ENCODE measurements at regions not wholly inside any gene's neighbourhood (a gene's known extent, or its start where the extent isn't known, plus 50 kb on each side); places are given as distances from the start of the nearest gene placed in this dataset.

- BruUV-seq (replicated peaks), result no TSS peak
- Histone ChIP-seq H3K9me2 (ENCODE audit: insufficient read depth) (no peaks in the 10 kb centered on the region), H3K36me3 (ENCODE audit: control insufficient read depth in 1 of 2, insufficient read depth in 2 of 2, low read length in 2 of 2) (no peaks in the 10 kb centered on the region), H3K4me3 (replicated peaks in 1 of 2; ENCODE audit: low read depth in 1 of 2, low read length in 2 of 2) (no peak overlapping the region), H3K27ac (ENCODE audit: low read depth, low read length) (no peak overlapping the region), H3K9ac (ENCODE audit: low read length) (no peak overlapping the region), H3K27me3 (ENCODE audit: insufficient read depth, low read length) (peaks cover 51% of the 10 kb centered on the region; the same call in 1 of the 2 replicates), H3K9me3 (ENCODE audit: control insufficient read depth in 1 of 2, insufficient read depth in 1 of 2, low read depth in 1 of 2, low read length in 2 of 2) (no peaks in the 10 kb centered on the region), H3K79me2 (ENCODE audit: insufficient read depth, low read length) (no peaks in the 10 kb centered on the region), H4K20me1 (ENCODE audit: insufficient read depth) (no peaks in the 10 kb centered on the region), H2AFZ (ENCODE audit: low read depth, low read length, poor library complexity, severe bottlenecking) (no peak overlapping the region), H3K4me2 (ENCODE audit: low read length) (no peak overlapping the region), H3K4me1 (ENCODE audit: control insufficient read depth in 1 of 2, insufficient read depth in 2 of 2, low read length in 2 of 2) (no peaks in the 10 kb centered on the region)
- TF ChIP-seq TCF7L2 (IDR thresholded peaks at IDR 0.05; ENCODE audit: borderline replicate concordance, extremely low read depth, insufficient read depth, insufficient read length) (no peak), EGR1 (IDR thresholded peaks at IDR 0.05; ENCODE audit: low read depth) (no peak), RAD21 (IDR thresholded peaks at IDR 0.05; ENCODE audit: low read depth) (no peak), ELF1 (IDR thresholded peaks at IDR 0.05; ENCODE audit: borderline replicate concordance, low read depth) (no peak), CEBPB (IDR thresholded peaks at IDR 0.05; ENCODE audit: low read depth) (no peak), SP1 (IDR thresholded peaks at IDR 0.05; ENCODE audit: low read depth) (no peak)
- ChIA-PET CTCF (no interaction called here), POLR2A (no interaction called here), RAD21 (ENCODE audit: low non-redundant PET in 1 of 2, low total read pairs in 2 of 2, uncharacterized antibody in 2 of 2, unreplicated experiment in 2 of 2) (no interaction called here)
- ATAC-seq (no peak), DNase-seq (ENCODE audit: low read depth, low spot score) (no peak)
- intact Hi-C loops (cut with micrococcal nuclease), result no loop called here
These were observed 94.9 kb upstream of the GATB start for GRCh38 chr4:151855747-151856146.

DNA sequence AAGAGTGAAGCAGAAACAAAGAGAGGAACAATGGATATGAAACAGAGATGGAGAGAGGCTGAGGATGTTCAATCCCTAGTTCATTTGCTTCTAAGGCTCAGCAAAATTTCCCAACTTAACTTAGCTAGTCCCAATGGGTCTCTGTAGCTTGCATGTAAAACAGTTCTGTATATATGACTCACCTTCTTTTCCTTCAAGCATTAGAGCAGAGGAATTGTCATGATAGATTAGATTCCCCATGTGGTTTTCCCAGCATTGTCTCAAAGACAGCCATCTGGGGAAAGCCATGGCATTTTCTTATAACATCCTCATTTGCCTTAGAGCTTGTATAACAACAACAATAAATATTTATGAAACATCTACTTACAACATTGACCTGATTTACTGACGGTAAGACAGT, 93.9 kb upstream of the GATB start:
- CTCF ChIA-PET, result no interaction called here
- no TSS peak for BruUV-seq (replicated peaks)
- Histone ChIP-seq H3K36me3 (ENCODE audit: control insufficient read depth in 1 of 2, insufficient read depth in 2 of 2, low read length in 2 of 2) (no peaks in the 10 kb centered on the region), H3K9me2 (ENCODE audit: insufficient read depth) (no peaks in the 10 kb centered on the region), H3K27ac (ENCODE audit: low read depth, low read length) (no peak overlapping the region), H3K4me2 (ENCODE audit: low read length) (no peak overlapping the region), H3K9me3 (ENCODE audit: control insufficient read depth in 1 of 2, insufficient read depth in 1 of 2, low read depth in 1 of 2, low read length in 2 of 2) (no peaks in the 10 kb centered on the region), H3K4me3 (replicated peaks in 1 of 2; ENCODE audit: low read depth in 1 of 2, low read length in 2 of 2) (no peak overlapping the region), H4K20me1 (ENCODE audit: insufficient read depth) (no peaks in the 10 kb centered on the region), H3K9ac (ENCODE audit: low read length) (no peak overlapping the region), H3K79me2 (ENCODE audit: insufficient read depth, low read length) (no peaks in the 10 kb centered on the region), H3K4me1 (ENCODE audit: control insufficient read depth in 1 of 2, insufficient read depth in 2 of 2, low read length in 2 of 2) (no peaks in the 10 kb centered on the region), H2AFZ (ENCODE audit: low read depth, low read length, poor library complexity, severe bottlenecking) (no peak overlapping the region), H3K27me3 (ENCODE audit: insufficient read depth, low read length) (peaks cover 44% of the 10 kb centered on the region; the same call in 1 of the 2 replicates)
- RAD21 ChIA-PET (ENCODE audit: low non-redundant PET in 1 of 2, low total read pairs in 2 of 2, uncharacterized antibody in 2 of 2, unreplicated experiment in 2 of 2), result no interaction called here
- intact Hi-C loops (cut with micrococcal nuclease), result no loop called here
- no peak for ATAC-seq
- POLR2A ChIA-PET, result no interaction called here
- no peak for DNase-seq (ENCODE audit: low read depth, low spot score)
- TF ChIP-seq YY1 (IDR thresholded peaks at IDR 0.05; ENCODE audit: extremely low read depth, insufficient replicate concordance, low read depth, low read length) (no peak), RAD21 (IDR thresholded peaks at IDR 0.05; ENCODE audit: low read depth) (no peak), ZFX (IDR thresholded peaks at IDR 0.05) (no peak), ZBTB33 (IDR thresholded peaks at IDR 0.05; ENCODE audit: extremely low read depth, insufficient replicate concordance, low read length) (no peak), SP1 (IDR thresholded peaks at IDR 0.05; ENCODE audit: low read depth) (no peak), POLR2A (IDR thresholded peaks at IDR 0.05; ENCODE audit: borderline replicate concordance, extremely low read depth, insufficient read depth, insufficient read length) (no peak)
